RPMI7951 (cell line): ENCODE measurements at regions not wholly inside any gene's neighbourhood (a gene's known extent, or its start where the extent isn't known, plus 50 kb on each side); places are given as distances from the start of the nearest gene placed in this dataset.
A peak's percentile ranks its signal among the peaks of the same experiment; 100 is the strongest.
"Not testable (repeated sequence)": the region's sequence is repeated elsewhere in the genome, so short reads cannot be mapped to it uniquely, and the experiment has no call there.

Experiments
- DNase-seq: peaks from one replicate; pipeline ENCODE4 v3.0.0-alpha.2; 2012; ENCODE audit warnings: low read depth

GRCh38 chr11:28911829-28912228, 803.6 kb downstream of the METTL15 start:
- no peak for DNase-seq

GRCh38 chr11:28910926-28911325, 802.7 kb downstream of the METTL15 start:
- DNase-seq, result no peak

GRCh38 chr11:28903716-28904115, 795.5 kb downstream of the METTL15 start:
- DNase-seq, result peak; percentile 18

GRCh38 chr11:28900427-28900826, 792.2 kb downstream of the METTL15 start:
- no peak for DNase-seq

GRCh38 chr11:28899706-28900105, 791.5 kb downstream of the METTL15 start:
- no peak for DNase-seq

GRCh38 chr11:28890601-28891040, 782.4 kb downstream of the METTL15 start:
- DNase-seq, result not testable (repeated sequence)

GRCh38 chr11:28887681-28888080, 779.5 kb downstream of the METTL15 start:
- DNase-seq, result no peak

GRCh38 chr11:28879869-28880268, 771.7 kb downstream of the METTL15 start:
- no peak for DNase-seq

- no peak for DNase-seq
These were observed 769.8 kb downstream of the METTL15 start for GRCh38 chr11:28878025-28878424.

- no peak for DNase-seq
These were observed 769.2 kb downstream of the METTL15 start for GRCh38 chr11:28877340-28877739.

GRCh38 chr11:28874706-28875105, 766.5 kb downstream of the METTL15 start:
- DNase-seq, result peak; percentile 15

GRCh38 chr11:28871090-28871489, 762.9 kb downstream of the METTL15 start:
- DNase-seq, result no peak

GRCh38 chr11:28863422-28863821, 755.2 kb downstream of the METTL15 start:
- no peak for DNase-seq

GRCh38 chr11:28860893-28861292, 752.7 kb downstream of the METTL15 start:
- peak; percentile 65 for DNase-seq

GRCh38 chr11:28858076-28858475, 749.9 kb downstream of the METTL15 start:
- DNase-seq, result peak; percentile 52

- no peak for DNase-seq
These were observed 740.9 kb downstream of the METTL15 start for GRCh38 chr11:28849053-28849452.

GRCh38 chr11:28842716-28843115, 734.5 kb downstream of the METTL15 start:
- DNase-seq, result no peak

GRCh38 chr11:28838741-28839140, 730.6 kb downstream of the METTL15 start:
- peak; percentile 26 for DNase-seq

GRCh38 chr11:28837599-28837998, 729.4 kb downstream of the METTL15 start:
- DNase-seq, result no peak

- peak; percentile 90 for DNase-seq
These were observed 728.3 kb downstream of the METTL15 start for GRCh38 chr11:28836285-28837081.

GRCh38 chr11:28835790-28836189, 727.6 kb downstream of the METTL15 start:
- peak; percentile 58 for DNase-seq

- no peak for DNase-seq
These were observed 727.1 kb downstream of the METTL15 start for GRCh38 chr11:28835317-28835716.

- DNase-seq, result peak; percentile 78
These were observed 726.7 kb downstream of the METTL15 start for GRCh38 chr11:28834877-28835276.

GRCh38 chr11:28833670-28834069, 725.5 kb downstream of the METTL15 start:
- peak; percentile 84 for DNase-seq
